ENCODE measurements at regions not wholly inside any gene's neighbourhood (a gene's known extent, or its start where the extent isn't known, plus 50 kb on each side); places are given as distances from the start of the nearest gene placed in this dataset.

- no peak for DNase-seq (ENCODE audit: low spot score)
Observed at GRCh38 chr3:189455641-189456417, 175.4 kb upstream of the TP63 start.

GRCh38 chr3:189457201-189457607, 174.0 kb upstream of the TP63 start:
- no peak for DNase-seq (ENCODE audit: low spot score)

- no peak for DNase-seq (ENCODE audit: low spot score)
Observed at GRCh38 chr3:189457631-189458412, 173.4 kb upstream of the TP63 start.

- no peak for DNase-seq (ENCODE audit: low spot score)
Observed at GRCh38 chr3:189458528-189458927, 172.7 kb upstream of the TP63 start.

GRCh38 chr3:189459231-189459630, 172.0 kb upstream of the TP63 start:
- no peak for DNase-seq (ENCODE audit: low spot score)

DNA sequence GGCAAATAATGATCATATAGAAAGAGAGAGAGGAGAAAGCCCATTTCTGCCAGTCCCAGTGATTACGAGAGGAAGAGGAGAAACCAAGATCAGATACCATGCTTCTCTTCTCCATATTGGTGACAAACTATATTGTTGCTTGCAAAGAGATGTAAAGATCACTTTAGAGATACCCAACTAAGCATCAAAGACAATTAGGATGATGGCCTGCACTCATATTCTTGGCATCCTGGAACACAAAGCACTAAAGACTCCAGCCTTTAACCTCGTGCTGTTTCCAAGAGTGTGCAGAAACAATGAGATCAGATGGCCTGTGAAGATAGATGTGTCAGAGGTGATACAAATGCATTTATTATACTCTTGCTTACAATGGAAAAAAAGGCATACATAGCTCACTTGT, 170.7 kb upstream of the TP63 start:
- DNase-seq (ENCODE audit: low spot score), result no peak

GRCh38 chr3:189464799-189465198, 166.4 kb upstream of the TP63 start:
- no peak for DNase-seq (ENCODE audit: low spot score)

GRCh38 chr3:189466004-189466403, 165.2 kb upstream of the TP63 start:
- no peak for DNase-seq (ENCODE audit: low spot score)

- no peak for DNase-seq (ENCODE audit: low spot score)
Observed at GRCh38 chr3:189467451-189467850, 163.7 kb upstream of the TP63 start.

- no peak for DNase-seq (ENCODE audit: low spot score)
Observed at GRCh38 chr3:189474944-189475343, 156.2 kb upstream of the TP63 start.

DNA sequence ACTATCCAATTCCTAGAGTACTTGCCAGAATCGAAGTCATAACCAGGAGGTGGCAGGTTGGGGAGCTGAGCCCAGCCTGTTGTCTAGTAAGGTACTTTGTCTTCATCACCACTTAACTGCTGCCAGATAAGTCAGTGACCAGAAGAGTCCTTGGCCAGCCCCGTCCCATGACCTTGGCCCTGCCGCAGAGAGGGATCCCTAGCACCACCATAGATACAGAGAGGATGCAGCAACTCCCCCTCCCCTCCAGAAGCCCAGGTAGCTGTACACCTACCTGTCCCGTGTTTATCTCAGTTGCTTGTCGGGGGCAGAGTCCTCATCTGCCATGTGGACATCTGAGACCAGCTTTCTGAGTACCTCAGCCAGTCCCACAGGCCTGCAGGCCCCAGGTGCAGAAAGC, 153.6 kb upstream of the TP63 start:
- DNase-seq (ENCODE audit: low spot score), result no peak

- DNase-seq (ENCODE audit: low spot score), result no peak
Observed at GRCh38 chr3:189486556-189486955, 144.6 kb upstream of the TP63 start.

GRCh38 chr3:189488241-189488767, 142.9 kb upstream of the TP63 start:
- no peak for DNase-seq (ENCODE audit: low spot score)

- no peak for DNase-seq (ENCODE audit: low spot score)
Observed at GRCh38 chr3:189490337-189490736, 140.9 kb upstream of the TP63 start.

GRCh38 chr3:189490749-189491148, 140.4 kb upstream of the TP63 start:
- DNase-seq (ENCODE audit: low spot score), result no peak

DNA sequence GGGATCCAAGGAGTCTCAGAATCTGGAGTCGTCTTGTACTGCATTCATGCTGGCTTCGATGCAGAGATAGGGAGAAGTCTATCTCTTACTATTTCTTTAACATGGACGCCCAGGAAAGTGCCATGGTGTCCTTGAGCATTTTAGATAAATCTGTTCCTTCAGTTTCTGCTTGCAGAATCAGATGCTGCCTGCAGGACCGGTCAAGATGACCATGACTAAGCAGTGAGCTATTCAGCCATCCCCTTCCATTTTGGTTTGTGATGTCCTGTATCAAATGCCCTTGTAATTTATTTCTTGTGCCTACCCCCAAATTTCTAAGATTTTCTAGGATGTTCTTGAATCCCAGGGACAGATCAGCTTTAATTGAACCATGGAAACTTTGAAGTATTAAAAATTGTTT, 139.4 kb upstream of the TP63 start:
- DNase-seq (ENCODE audit: low spot score), result no peak

GRCh38 chr3:189493271-189493670, 137.9 kb upstream of the TP63 start:
- no peak for DNase-seq (ENCODE audit: low spot score)

- DNase-seq (ENCODE audit: low spot score), result no peak
Observed at GRCh38 chr3:189494632-189495031, 136.6 kb upstream of the TP63 start.

DNA sequence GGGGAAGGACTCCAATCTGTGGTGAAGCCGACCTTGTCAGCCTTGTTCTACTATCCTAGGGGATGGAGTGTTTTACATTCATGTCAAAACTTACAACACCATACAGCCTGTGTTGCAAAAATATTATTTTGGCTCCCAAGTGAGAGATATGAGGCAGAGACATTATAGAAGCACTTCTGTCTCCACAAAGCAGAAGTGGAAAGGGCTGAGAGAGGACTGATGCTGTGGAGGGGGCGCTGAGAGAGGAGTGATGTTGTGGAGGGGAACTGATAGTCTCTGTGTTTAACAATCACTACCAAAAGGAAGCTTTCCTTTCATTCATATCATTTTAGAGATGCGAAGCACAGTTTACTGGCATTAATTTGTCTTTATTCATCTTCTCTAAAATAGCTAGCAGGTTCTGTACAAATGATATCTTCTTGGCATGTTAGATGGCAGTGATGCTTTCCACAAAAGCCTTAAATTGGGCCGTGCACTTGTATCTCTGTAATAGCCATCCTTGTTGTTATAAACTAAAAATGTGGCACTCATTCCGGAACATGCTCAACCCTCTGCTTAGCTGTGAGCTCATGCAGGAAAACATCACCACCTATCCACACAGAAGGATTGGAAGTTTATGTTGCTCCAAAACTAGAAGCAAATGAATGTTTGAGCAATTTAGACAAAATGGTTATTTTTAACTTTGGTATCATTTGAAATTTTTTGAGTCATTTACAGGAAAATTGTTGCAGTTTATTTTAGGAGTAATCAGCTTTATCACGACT, 134.6 kb upstream of the TP63 start:
- no peak for DNase-seq (ENCODE audit: low spot score)

- no peak for DNase-seq (ENCODE audit: low spot score)
Observed at GRCh38 chr3:189498995-189499704, 132.0 kb upstream of the TP63 start.

GRCh38 chr3:189500299-189500698, 130.9 kb upstream of the TP63 start:
- DNase-seq (ENCODE audit: low spot score), result no peak
